H1 (cell line): ENCODE measurements at regions not wholly inside any gene's neighbourhood (a gene's known extent, or its start where the extent isn't known, plus 50 kb on each side); places are given as distances from the start of the nearest gene placed in this dataset.

ENCODE experiments used
- HDAC2 ChIP-seq, 2 experiments: fragments of 300-600 bp in 1 of 2; sonication (generic) in 1 of 2; IDR thresholded peaks; 2 replicates each; pipeline ENCODE4 v1.6.1; 2011 to 2012; ENCODE audit warnings: low read depth in 2 of 2, low read length in 2 of 2, mild to moderate bottlenecking in 2 of 2, moderate library complexity in 2 of 2, borderline replicate concordance in 1 of 2, inconsistent platforms in 1 of 2
- MAX ChIP-seq: IDR thresholded peaks from 2 replicates; pipeline ENCODE4 v1.6.1; 2012; ENCODE audit warnings: inconsistent platforms
- SIRT6 ChIP-seq: IDR thresholded peaks from one replicate; pipeline ENCODE4 v1.7.1; 2012; ENCODE audit warnings: low read length, inconsistent platforms
- SUZ12 ChIP-seq: fragments of 200-600 bp; sonication (generic); IDR thresholded peaks from 2 replicates; pipeline ENCODE4 v1.6.1; 2012; ENCODE audit warnings: mild to moderate bottlenecking, inconsistent platforms, low read length, moderate library complexity, mixed read lengths

- TF ChIP-seq MAX (no peak), HDAC2 (IDR thresholded peaks at IDR 0.05; ENCODE audit: borderline replicate concordance in 1 of 2, low read depth in 2 of 2, low read length in 2 of 2) (no peak), SUZ12 (no peak), SIRT6 (no peak)
Observed at GRCh38 chr21:20647607-20648006, 350.6 kb upstream of the NCAM2 start (continued).
